HFF-Myc (cell line): ENCODE measurements at regions not wholly inside any gene's neighbourhood (a gene's known extent, or its start where the extent isn't known, plus 50 kb on each side); places are given as distances from the start of the nearest gene placed in this dataset.

ENCODE experiments used
- DNase-seq: peaks from one replicate; pipeline ENCODE4 v3.0.0-alpha.2; 2011; ENCODE audit warnings: low read depth; ENCODE audit errors: extremely low read depth
- H3K4me3 ChIP-seq: replicated peaks from 2 replicates; pipeline ENCODE4 v1.5.1; 2011; ENCODE audit warnings: low read depth, mild to moderate bottlenecking, control low read depth, low read length
- CTCF ChIP-seq: IDR thresholded peaks from 2 replicates; pipeline ENCODE4 v1.5.1; 2012; ENCODE audit warnings: mild to moderate bottlenecking, low read depth, low read length, control low read depth; ENCODE audit errors: missing control alignments

GRCh38 chrX:46333550-46333949 lies 211.7 kb downstream of the ZNF674 start:
- TF ChIP-seq CTCF, result no peak
- no peak overlapping the region for H3K4me3 ChIP-seq
- no peak for DNase-seq

DNA sequence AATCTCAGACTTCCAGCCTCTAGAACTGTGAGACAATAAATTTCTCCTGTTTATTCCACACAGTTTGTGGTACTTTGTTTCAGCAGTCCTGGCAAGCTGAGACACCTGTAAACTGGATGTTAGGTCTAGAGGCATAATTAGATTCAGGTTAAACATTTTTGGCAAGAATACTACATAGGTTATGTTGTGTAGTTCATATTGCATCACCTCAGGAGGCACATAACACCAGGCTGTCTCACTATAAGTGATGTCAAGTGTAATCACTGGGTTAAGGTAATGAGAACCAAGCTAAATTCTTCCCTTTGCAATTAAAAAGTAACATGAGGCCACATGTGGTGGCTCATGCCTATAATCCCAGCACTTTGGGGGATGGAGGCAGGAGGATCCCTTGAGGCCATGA lies 214.2 kb downstream of the ZNF674 start:
- DNase-seq, result no peak
- no peak for TF ChIP-seq CTCF
- no peak overlapping the region for H3K4me3 ChIP-seq

DNA sequence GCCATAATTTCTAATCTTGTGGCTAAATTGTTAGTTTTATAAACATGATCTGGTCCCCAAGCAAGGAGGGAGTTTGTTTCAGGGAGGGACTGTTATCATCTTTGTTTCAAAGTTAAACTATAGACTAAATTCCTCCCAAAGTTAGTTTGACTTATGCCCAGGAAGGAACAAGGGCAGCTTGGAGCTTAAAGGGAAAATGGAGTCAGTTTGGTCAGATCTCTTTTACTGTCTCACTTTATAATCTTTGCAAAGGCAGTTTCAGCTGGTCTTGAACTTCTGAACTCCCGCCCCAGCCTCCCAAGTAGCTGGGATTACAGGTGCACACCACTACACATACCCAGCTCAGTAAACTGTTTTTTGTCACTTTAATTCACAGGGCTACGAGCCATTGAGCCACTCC lies 214.7 kb downstream of the ZNF674 start:
- no peak for DNase-seq
- no peak for TF ChIP-seq CTCF

GRCh38 chrX:46328133-46328532 lies 217.1 kb downstream of the ZNF674 start:
- H3K4me3 ChIP-seq, result no peak overlapping the region
- DNase-seq, result no peak
- TF ChIP-seq CTCF, result no peak

More for the DNA sequence above, 214.7 kb downstream of the ZNF674 start:
- H3K4me3 ChIP-seq, result no peak overlapping the region

DNA sequence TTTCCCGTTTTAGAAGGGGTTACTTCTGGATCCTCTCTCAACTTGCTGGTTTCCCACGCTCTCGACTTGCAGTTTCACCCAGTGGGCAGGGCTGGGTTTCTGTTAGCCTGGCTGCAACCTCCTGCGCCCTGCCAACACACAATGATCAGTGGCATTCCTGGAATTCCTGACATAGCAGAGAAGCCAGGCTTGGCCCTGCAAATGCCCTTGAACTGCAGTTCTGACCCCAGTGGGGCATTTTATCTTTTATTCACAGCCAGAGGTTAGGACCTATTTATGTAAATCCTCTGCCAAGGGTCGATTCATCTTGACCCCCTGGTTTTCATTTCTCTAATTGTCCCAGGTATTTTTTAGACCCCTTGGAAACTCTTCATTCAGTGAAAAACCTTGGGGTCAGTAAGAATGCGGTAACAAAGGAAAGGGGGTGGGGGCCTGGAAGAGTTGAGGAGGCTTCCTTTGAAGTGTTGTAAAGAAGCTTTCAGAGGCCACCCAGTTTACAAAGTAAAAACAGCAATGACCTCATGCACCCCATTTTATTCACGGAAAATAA lies 217.6 kb downstream of the ZNF674 start:
- DNase-seq, result no peak
- TF ChIP-seq CTCF, result no peak

DNA sequence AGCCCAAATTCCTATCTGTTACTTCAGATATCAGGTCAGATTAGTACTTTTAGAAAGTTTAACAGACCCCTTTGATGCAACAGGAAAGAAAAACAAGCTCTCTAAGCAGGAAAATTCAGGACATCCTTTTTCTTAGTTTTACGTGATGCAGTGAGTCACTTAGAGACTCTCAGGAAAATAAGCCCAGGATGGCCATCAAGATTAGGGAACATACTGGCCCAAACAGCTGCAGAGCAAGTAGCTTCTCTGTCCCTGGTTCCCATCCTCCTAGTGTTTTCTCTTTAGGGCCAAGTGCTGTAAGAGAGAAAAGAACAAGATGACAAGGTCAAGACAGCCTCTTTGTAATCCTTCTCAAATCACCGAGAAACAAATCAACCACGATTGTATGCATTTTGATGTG lies 219.1 kb downstream of the ZNF674 start:
- TF ChIP-seq CTCF, result no peak
- DNase-seq, result no peak
- H3K4me3 ChIP-seq, result no peak overlapping the region

More for the DNA sequence above, 217.6 kb downstream of the ZNF674 start:
- H3K4me3 ChIP-seq, result no peak overlapping the region

DNA sequence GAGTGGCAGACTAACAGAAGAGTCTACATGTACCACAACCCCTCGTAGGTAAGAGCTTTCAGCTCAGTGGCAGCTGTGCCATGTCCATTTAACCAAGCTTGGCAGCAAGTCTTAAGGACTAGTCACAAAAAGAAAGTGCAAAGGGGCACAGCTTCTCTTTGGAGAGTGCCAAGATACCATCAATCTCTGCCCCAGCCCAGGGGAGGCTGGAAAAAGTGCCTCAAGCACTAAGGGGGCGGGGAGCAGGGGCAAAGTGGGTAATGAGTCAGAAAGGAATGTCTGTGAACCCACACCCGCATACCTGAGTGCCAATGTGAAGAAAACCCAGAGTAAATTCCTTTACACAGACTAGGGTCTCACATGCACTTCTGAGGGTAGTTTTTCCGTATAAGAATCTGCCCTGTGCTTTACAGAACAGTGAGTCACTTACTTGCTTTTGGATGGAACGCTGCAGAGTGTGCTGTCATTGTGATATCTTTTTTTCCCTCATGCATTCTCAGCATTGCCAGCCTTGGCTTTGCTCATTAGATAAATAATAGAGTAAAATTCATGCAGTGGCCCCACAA lies 219.8 kb downstream of the ZNF674 start:
- DNase-seq, result no peak
- no peak overlapping the region for H3K4me3 ChIP-seq

More for the DNA sequence above, 219.8 kb downstream of the ZNF674 start:
- no peak for TF ChIP-seq CTCF
